GM12892 (cell line): ENCODE measurements at regions not wholly inside any gene's neighbourhood (a gene's known extent, or its start where the extent isn't known, plus 50 kb on each side); places are given as distances from the start of the nearest gene placed in this dataset.

Source experiments
- POLR2A ChIP-seq: IDR thresholded peaks from 2 replicates; pipeline ENCODE4 v1.6.1; 2011; ENCODE audit warnings: low read depth, low read length, control low read depth
- POLR2AphosphoS5 ChIP-seq: IDR thresholded peaks from 2 replicates; pipeline ENCODE4 v1.6.1; 2011; ENCODE audit warnings: low read depth, low read length, control low read depth
- TAF1 ChIP-seq: IDR thresholded peaks from 2 replicates; pipeline ENCODE4 v1.6.1; 2011; ENCODE audit warnings: low read depth, mild to moderate bottlenecking, control low read depth, low read length, borderline replicate concordance

GRCh38 chr7:123279949-123280348 lies 80.2 kb upstream of the SLC13A1 start:
- TF ChIP-seq POLR2AphosphoS5 (no peak), POLR2A (no peak), TAF1 (no peak)
